ENCODE measurements at regions not wholly inside any gene's neighbourhood (a gene's known extent, or its start where the extent isn't known, plus 50 kb on each side); places are given as distances from the start of the nearest gene placed in this dataset.

DNA sequence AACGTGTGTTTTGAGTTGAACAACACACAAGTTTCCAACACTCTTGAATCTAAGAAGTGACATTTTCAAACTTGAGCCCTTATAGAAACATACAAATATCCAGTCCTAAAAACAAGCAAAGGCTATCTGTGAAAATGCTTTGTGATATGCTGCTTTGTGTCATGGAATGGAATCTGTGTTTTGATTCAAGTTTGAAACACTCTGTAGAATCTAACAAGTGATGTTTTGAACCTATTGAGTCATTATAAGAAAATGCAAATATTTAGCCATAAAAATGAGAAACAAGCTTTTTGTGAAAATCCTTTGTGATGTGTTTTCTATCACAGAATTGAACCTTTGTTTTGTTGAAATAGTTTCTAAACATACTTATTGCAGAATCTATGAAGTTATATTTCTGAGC lies 105.7 kb upstream of the VPREB1 start:
- no peak for DNase-seq
- Mint-ChIP-seq H3K36me3 (ENCODE audit: low read depth) (no peaks in the 10 kb centered on the region), H3K9me3 (no peaks in the 10 kb centered on the region), H3K4me3 (no peak overlapping the region), H3K27ac (no peak overlapping the region), H3K27me3 (ENCODE audit: low read depth, poor library complexity) (peaks cover 46% of the 10 kb centered on the region), H3K4me1 (no peaks in the 10 kb centered on the region)
- TF ChIP-seq, protein P1, sequence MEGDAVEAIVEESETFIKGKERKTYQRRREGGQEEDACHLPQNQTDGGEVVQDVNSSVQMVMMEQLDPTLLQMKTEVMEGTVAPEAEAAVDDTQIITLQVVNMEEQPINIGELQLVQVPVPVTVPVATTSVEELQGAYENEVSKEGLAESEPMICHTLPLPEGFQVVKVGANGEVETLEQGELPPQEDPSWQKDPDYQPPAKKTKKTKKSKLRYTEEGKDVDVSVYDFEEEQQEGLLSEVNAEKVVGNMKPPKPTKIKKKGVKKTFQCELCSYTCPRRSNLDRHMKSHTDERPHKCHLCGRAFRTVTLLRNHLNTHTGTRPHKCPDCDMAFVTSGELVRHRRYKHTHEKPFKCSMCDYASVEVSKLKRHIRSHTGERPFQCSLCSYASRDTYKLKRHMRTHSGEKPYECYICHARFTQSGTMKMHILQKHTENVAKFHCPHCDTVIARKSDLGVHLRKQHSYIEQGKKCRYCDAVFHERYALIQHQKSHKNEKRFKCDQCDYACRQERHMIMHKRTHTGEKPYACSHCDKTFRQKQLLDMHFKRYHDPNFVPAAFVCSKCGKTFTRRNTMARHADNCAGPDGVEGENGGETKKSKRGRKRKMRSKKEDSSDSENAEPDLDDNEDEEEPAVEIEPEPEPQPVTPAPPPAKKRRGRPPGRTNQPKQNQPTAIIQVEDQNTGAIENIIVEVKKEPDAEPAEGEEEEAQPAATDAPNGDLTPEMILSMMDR (IDR thresholded peaks at IDR 0.05): no peak

DNA sequence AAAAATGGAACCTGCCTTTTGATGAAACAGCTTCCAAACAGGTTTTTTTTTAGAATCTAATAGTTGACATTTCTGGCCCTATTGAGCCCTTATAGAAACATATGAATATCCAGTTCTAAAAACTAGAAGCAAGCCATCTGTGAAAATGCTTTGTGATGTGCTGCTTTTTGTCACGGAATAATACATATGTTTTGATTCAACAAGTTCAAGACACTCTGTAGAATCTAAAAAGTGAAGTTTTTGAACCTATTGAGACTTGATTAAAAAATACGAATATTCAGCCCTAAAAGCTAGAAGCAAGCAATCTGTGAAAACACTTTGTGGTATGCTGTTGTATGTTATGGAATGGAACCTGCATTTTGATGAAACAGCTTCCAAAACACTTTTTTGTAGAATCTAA lies 106.7 kb upstream of the VPREB1 start:
- Mint-ChIP-seq H3K9me3 (no peaks in the 10 kb centered on the region), H3K36me3 (ENCODE audit: low read depth) (no peaks in the 10 kb centered on the region), H3K4me1 (no peaks in the 10 kb centered on the region), H3K27me3 (ENCODE audit: low read depth, poor library complexity) (peaks cover 39% of the 10 kb centered on the region), H3K27ac (no peak overlapping the region), H3K4me3 (no peak overlapping the region)
- TF ChIP-seq, protein P1 (IDR thresholded peaks at IDR 0.05): no peak
- DNase-seq: no peak

DNA sequence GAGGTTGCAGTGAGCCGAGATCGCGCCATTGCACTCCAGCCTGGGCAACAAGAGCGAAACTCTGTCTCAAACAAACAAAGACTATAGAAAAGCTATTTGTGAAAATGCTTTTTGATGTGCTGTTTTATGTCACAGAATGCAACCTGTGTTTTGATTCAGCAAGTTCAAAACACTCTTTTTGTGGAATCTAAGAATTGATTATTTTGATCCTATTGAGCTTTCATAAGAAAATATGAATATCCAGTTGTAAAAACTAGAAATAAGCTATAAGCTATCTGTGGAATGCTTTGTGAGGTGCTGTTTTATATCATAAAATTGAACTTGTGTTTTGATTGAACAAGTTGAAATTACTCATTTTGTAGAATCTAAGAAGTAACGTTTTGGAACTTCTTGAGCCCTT lies 110.7 kb upstream of the VPREB1 start:
- no peak overlapping the region for H3K4me3 Mint-ChIP-seq
- no peak overlapping the region for H3K27ac Mint-ChIP-seq
- peaks cover 5% of the 10 kb centered on the region for H3K36me3 Mint-ChIP-seq (ENCODE audit: low read depth)
- peaks cover 14% of the 10 kb centered on the region for H3K9me3 Mint-ChIP-seq
- H3K27me3 Mint-ChIP-seq (ENCODE audit: low read depth, poor library complexity): peaks cover 37% of the 10 kb centered on the region
- H3K4me1 Mint-ChIP-seq: no peaks in the 10 kb centered on the region
- TF ChIP-seq, protein P1 (IDR thresholded peaks at IDR 0.05): no peak
- no peak for DNase-seq

DNA sequence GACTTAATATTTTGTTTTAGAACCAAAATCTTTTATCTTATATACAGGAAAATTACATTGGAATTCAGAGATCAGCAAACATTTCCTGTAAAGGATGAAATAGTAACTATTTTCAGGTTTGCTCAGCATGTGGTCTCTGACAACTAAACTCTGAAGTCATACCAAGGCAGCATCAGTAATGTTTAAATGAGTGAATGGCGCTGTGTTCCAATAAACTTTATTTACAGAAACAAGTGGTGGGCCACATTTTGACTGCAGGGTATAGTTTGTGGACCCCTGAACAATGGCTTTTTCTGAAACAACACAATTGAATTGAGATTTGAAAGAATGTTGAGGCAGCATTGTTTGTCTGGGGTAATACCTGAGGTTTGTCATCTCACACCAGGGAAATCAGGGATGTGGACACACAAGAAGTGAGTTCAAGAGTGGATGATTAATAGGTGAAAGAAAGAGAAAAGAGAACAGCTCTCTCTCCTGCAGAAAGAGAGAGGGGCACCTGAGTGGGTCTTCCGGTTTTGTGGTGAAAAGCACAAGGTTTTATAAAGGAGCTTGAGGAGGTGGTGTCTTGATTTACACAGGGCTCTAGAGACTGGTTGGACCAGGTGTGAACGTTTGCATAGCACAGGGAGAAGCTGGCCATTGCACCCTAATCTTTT lies 113.5 kb upstream of the VPREB1 start:
- peaks cover 55% of the 10 kb centered on the region for H3K27me3 Mint-ChIP-seq (ENCODE audit: low read depth, poor library complexity)
- H3K27ac Mint-ChIP-seq: no peak overlapping the region
- peaks cover 14% of the 10 kb centered on the region for H3K9me3 Mint-ChIP-seq

DNA sequence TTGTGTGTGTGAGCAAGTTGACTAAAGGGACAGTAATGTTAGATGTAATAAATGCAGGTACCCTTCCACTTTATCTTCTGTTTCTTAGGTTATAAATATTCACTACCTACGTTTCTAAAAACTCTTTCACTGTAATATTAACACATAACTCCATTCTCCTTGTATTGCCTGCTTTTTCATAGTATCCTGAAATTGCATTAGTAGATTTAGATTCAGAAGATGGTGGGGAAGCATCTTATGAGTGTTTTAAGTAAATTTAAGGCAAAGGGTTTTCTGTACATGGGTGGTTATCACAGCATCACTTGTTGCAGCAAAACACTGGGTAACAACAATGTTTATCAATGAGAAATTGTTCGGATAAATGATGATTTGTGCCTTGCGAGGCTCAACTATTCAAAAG lies 115.2 kb upstream of the VPREB1 start:
- Mint-ChIP-seq H3K4me3 (no peak overlapping the region), H3K4me1 (no peaks in the 10 kb centered on the region), H3K27me3 (ENCODE audit: low read depth, poor library complexity) (peaks cover 60% of the 10 kb centered on the region), H3K27ac (no peak overlapping the region), H3K36me3 (ENCODE audit: low read depth) (peaks cover 5% of the 10 kb centered on the region), H3K9me3 (peaks cover 14% of the 10 kb centered on the region)
- DNase-seq: no peak
- TF ChIP-seq, protein P1 (IDR thresholded peaks at IDR 0.05): no peak

More for the DNA sequence above, 113.5 kb upstream of the VPREB1 start:
- Mint-ChIP-seq H3K36me3 (ENCODE audit: low read depth) (peaks cover 5% of the 10 kb centered on the region), H3K4me1 (no peaks in the 10 kb centered on the region), H3K4me3 (no peak overlapping the region)
- no peak for DNase-seq
- TF ChIP-seq, protein P1 (IDR thresholded peaks at IDR 0.05): no peak

DNA sequence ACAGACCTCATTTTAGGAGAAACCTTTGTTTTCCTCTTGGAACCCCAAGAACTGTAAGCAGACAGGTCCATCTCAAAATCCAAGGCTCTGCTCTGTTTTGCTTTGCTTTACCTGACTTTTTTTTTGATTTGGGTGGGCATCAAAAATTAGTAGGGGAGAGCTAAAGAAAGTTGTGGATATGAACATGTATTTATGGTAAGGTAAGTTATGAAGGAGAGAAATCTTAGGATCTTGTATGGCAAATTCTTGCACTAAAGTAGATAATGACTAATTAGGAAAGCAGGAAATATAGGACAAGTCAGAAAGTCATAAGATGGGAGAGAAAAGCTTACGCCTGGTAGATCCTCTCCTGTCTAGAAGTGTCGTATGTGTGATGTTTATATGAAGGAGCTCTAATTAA lies 116.1 kb upstream of the VPREB1 start:
- peaks cover 66% of the 10 kb centered on the region for H3K27me3 Mint-ChIP-seq (ENCODE audit: low read depth, poor library complexity)
- peaks cover 14% of the 10 kb centered on the region for H3K9me3 Mint-ChIP-seq
- H3K4me3 Mint-ChIP-seq: no peak overlapping the region
- no peak overlapping the region for H3K27ac Mint-ChIP-seq
- DNase-seq: no peak
- TF ChIP-seq, protein P1 (IDR thresholded peaks at IDR 0.05): no peak
- no peaks in the 10 kb centered on the region for H3K4me1 Mint-ChIP-seq
- H3K36me3 Mint-ChIP-seq (ENCODE audit: low read depth): peaks cover 5% of the 10 kb centered on the region
